LNCAP (cell line): ENCODE measurements at regions not wholly inside any gene's neighbourhood (a gene's known extent, or its start where the extent isn't known, plus 50 kb on each side); places are given as distances from the start of the nearest gene placed in this dataset.

Source experiments
- CTCF ChIP-seq: fragments of 450-650 bp; IDR thresholded peaks from 2 replicates; pipeline ENCODE4 v1.5.1; 2017; ENCODE audit warnings: mild to moderate bottlenecking

DNA sequence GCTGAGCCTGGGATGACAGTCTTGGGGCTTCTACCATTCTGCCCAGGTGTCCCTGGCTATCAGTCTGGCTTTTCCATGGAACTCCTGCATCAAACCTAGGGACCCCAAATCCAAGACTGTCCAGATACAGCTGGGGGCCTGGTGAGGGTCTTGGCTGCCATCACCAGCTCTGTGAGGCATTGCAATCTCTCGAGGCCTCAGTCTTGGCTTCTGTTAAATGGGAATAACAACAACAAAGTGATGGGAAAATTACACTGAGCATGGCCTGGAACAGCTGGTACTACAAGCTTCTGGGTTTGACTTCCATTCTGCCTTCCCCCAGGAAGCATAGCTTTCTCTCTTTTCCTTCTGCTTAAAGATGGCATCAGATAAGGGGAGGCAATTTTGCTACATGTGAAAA is 50.0 kb upstream of the LCTL start:
- TF ChIP-seq CTCF: no peak

- no peak for TF ChIP-seq CTCF
Measured at GRCh38 chr15:66617137-66618090, 51.6 kb upstream of the LCTL start.

- peak; percentile 90 for TF ChIP-seq CTCF
Measured at GRCh38 chr15:66619152-66619903, 53.5 kb upstream of the LCTL start.

DNA sequence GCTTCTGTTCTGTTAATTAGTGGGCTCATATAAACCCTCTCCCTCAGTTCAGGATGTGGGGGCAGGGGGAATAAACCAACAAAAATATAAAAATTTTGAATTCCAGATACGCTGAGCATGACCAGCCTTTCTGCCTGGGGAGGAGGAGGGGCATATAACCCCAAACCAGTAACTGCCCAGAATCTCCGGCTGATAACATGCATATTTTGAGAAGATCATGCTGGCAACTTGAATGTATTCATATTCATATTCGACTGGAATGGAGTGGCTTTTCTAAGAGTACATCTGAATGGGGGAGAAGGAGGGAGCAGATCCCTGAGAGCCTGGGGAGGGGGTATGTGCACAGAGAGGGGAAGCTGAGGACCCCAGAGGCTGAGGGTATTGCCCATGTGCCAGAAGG is 54.5 kb upstream of the LCTL start:
- TF ChIP-seq CTCF: no peak

DNA sequence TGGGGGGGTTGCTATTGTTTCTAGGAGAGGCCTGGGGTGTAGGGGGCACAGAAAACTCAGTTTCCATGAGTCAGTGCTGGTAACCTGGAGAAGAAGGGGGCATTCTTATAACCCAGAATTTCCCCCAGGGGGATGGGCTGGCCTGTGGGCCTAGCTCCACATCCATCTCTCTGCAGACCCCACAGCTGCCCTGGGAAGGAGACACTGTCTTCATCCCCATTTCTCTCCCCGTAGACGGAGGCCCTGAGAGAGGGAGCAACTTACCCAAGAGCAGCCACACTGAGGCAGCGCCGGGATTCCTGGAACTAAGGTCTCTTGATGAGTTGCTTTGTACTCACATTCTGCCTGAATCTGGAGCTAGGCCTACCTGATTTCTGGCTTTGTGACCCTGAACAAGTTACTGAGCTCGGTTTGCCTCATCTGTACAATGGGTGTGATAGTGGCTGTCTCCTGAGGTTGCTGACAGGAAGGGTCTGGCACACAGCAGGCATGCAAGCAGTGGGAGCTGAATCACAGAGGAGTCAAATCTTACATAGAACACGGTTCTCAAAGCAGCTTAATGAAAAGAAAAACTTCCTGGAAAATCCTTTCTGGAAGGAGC is 55.0 kb upstream of the LCTL start:
- no peak for TF ChIP-seq CTCF

GRCh38 chr15:66621491-66622467 is 56.0 kb upstream of the LCTL start:
- no peak for TF ChIP-seq CTCF
